A549 (cell line): ENCODE measurements at regions not wholly inside any gene's neighbourhood (a gene's known extent, or its start where the extent isn't known, plus 50 kb on each side); places are given as distances from the start of the nearest gene placed in this dataset.

Experiments
- ATAC-seq, 2 experiments: fragments of 200-7000 bp in 1 of 2; fragments of >200 bp in 1 of 2; cut with Nextera tagmentation in 1 of 2; cut with Tn5 transposase in 1 of 2; 3 replicates each; pipeline versions ENCODE4 v1.8.0 to v1.9.1; 2018 to 2020; ENCODE audit warnings: mild to moderate bottlenecking in 1 of 2, moderate library complexity in 1 of 2
- CTCF ChIA-PET: fragments of 300-600 bp; sonication (Branson Sonifier 250); formaldehyde crosslinking; extraction: SDS; loops from one replicate; lab custom pipeline; 2021; ENCODE audit warnings: antibody characterized with exemption, inconsistent platforms; lab: Yijun Ruan, JAX
- POLR2A ChIA-PET: fragments of 350-600 bp; formaldehyde crosslinking; extraction: SDS; loops from one replicate; lab custom pipeline; 2021; ENCODE audit warnings: antibody characterized with exemption, inconsistent platforms; lab: Yijun Ruan, JAX
- DNase-seq, 2 experiments: peaks; one replicate each; pipeline versions ENCODE4 v3.0.0 to v3.0.0-alpha.2; 2011 to 2016; ENCODE audit warnings: low read depth in 1 of 2, low spot score in 1 of 2
- FAIRE-seq: peaks from 2 replicates; lab custom pipeline; 2011; peaks lifted over from hg19 to GRCh38; lab: Jason Lieb, UNC
- H3K27ac ChIP-seq, 2 experiments: fragments of >200 bp; sonication (Bioruptor Twin); formaldehyde crosslinking; 3 replicates each; pipeline ENCODE4 v1.5.1; 2016 to 2017
- H3K4me1 ChIP-seq: fragments of >200 bp; sonication (Bioruptor Twin); formaldehyde crosslinking; 3 replicates; pipeline ENCODE4 v1.6.1; 2016
- H3K4me2 ChIP-seq: fragments of >200 bp; sonication (Bioruptor Twin); formaldehyde crosslinking; 3 replicates; pipeline ENCODE4 v1.6.1; 2016
- H3K4me3 ChIP-seq: fragments of >200 bp; sonication (Bioruptor Twin); formaldehyde crosslinking; 3 replicates; pipeline ENCODE4 v1.5.1; 2016
- H3K9me3 ChIP-seq: fragments of >200 bp; sonication (Bioruptor Twin); formaldehyde crosslinking; 3 replicates; pipeline ENCODE4 v1.6.1; 2016
- CBX2 ChIP-seq: fragments of 200-600 bp; sonication (generic); IDR thresholded peaks from 2 replicates; pipeline ENCODE4 v1.6.1; 2016; ENCODE audit warnings: low read depth, mild to moderate bottlenecking, borderline replicate concordance
- GATA3 ChIP-seq: IDR thresholded peaks from 2 replicates; pipeline ENCODE4 v1.6.1; 2012; ENCODE audit warnings: borderline replicate concordance
- HDAC2 ChIP-seq: fragments of 200-600 bp; sonication (generic); IDR thresholded peaks from 2 replicates; pipeline ENCODE4 v1.6.1; 2016
- HEYL ChIP-seq: fragments of 250-450 bp; sonication (Bioruptor Pico); IDR thresholded peaks from 2 replicates; pipeline ENCODE4 v1.8.0; 2021; ENCODE audit warnings: mild to moderate bottlenecking, moderate library complexity
- KDM1A ChIP-seq: fragments of 200-600 bp; sonication (generic); IDR thresholded peaks from 2 replicates; pipeline ENCODE4 v1.6.1; 2016; ENCODE audit warnings: low read depth, mild to moderate bottlenecking
- KDM5A ChIP-seq: fragments of 200-600 bp; sonication (generic); IDR thresholded peaks from 2 replicates; pipeline ENCODE4 v1.6.1; 2016; ENCODE audit warnings: antibody characterized with exemption, mild to moderate bottlenecking
- MAFK ChIP-seq: fragments of 450-650 bp; IDR thresholded peaks from 2 replicates; pipeline ENCODE4 v1.6.1; 2014; ENCODE audit not compliant: partially characterized antibody
- NR3C1 ChIP-seq: fragments of >200 bp; sonication (Bioruptor Twin); formaldehyde crosslinking; IDR thresholded peaks from 3 replicates; pipeline ENCODE4 v1.6.1; 2017
- RARB ChIP-seq: fragments of 250-450 bp; sonication (Bioruptor Pico); IDR thresholded peaks from 2 replicates; pipeline ENCODE4 v1.8.0; 2021; ENCODE audit warnings: mild to moderate bottlenecking, moderate library complexity
- RFX5 ChIP-seq: fragments of 450-650 bp; IDR thresholded peaks from 2 replicates; pipeline ENCODE4 v1.7.1; 2014; ENCODE audit warnings: antibody characterized with exemption, mild to moderate bottlenecking, moderate library complexity
- RNF2 ChIP-seq: fragments of 200-600 bp; sonication (generic); IDR thresholded peaks from 2 replicates; pipeline ENCODE4 v1.6.1; 2016; ENCODE audit warnings: low read depth, mild to moderate bottlenecking, antibody characterized with exemption, moderate library complexity, borderline replicate concordance
- SREBF2 ChIP-seq: fragments of 450-650 bp; IDR thresholded peaks from 2 replicates; pipeline ENCODE4 v1.6.1; 2014; ENCODE audit warnings: mild to moderate bottlenecking, moderate library complexity
- TP53 ChIP-seq: fragments of 250-450 bp; sonication (Bioruptor Pico); IDR thresholded peaks from 2 replicates; pipeline ENCODE4 v1.5.0; 2021; ENCODE audit warnings: mild to moderate bottlenecking, moderate library complexity
- WGBS: methylation state at CpG from one replicate; pipeline ENCODE4 v1.1.6; 2017; ENCODE audit errors: missing lambda C conversion rate; 5-methylcytosine and 5-hydroxymethylcytosine counted together
- TF ChIP-seq, protein P1 (sequence below): fragments of >200 bp; sonication (Bioruptor Twin); formaldehyde crosslinking; IDR thresholded peaks from 3 replicates; pipeline ENCODE4 v1.5.1; 2016
- TF ChIP-seq, protein P2 (sequence below): fragments of 250-450 bp; sonication (Bioruptor Pico); IDR thresholded peaks from 2 replicates; pipeline ENCODE4 v1.5.0; 2020; ENCODE audit warnings: low read depth, mild to moderate bottlenecking, moderate library complexity
- TF ChIP-seq, protein P3 (sequence below): fragments of >200 bp; sonication (Bioruptor Twin); formaldehyde crosslinking; IDR thresholded peaks from 2 replicates; pipeline ENCODE4 v1.6.1; 2016
- TF ChIP-seq, protein P4 (sequence below): fragments of >200 bp; sonication (Bioruptor Twin); formaldehyde crosslinking; IDR thresholded peaks from 3 replicates; pipeline ENCODE4 v1.6.1; 2016
- TF ChIP-seq, protein P5 (sequence below): IDR thresholded peaks from 2 replicates; pipeline ENCODE4 v1.6.1; 2012

DNA sequence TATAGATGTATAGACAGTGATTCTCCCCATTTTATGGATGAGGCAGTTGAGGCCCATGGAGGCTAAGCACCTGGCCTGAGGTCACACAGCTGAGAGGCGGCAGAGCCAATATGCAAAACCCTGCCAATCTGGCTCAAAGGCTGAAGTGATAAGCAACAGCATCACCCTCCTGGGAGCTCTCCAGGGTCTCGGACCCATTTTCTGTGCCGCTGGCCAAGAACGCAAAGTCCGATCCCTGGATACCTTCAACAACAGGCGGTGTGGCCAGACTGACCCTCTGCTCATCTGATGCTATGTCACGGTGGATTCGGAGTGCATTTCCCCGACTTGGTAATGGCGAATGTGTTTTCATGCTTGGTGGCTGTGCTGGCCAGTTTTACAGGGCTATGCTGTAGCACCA is 595.0 kb downstream of the TBC1D22A start:
- POLR2A ChIA-PET = no interaction called here
- TF ChIP-seq KDM1A = no peak
- TF ChIP-seq, protein P1, sequence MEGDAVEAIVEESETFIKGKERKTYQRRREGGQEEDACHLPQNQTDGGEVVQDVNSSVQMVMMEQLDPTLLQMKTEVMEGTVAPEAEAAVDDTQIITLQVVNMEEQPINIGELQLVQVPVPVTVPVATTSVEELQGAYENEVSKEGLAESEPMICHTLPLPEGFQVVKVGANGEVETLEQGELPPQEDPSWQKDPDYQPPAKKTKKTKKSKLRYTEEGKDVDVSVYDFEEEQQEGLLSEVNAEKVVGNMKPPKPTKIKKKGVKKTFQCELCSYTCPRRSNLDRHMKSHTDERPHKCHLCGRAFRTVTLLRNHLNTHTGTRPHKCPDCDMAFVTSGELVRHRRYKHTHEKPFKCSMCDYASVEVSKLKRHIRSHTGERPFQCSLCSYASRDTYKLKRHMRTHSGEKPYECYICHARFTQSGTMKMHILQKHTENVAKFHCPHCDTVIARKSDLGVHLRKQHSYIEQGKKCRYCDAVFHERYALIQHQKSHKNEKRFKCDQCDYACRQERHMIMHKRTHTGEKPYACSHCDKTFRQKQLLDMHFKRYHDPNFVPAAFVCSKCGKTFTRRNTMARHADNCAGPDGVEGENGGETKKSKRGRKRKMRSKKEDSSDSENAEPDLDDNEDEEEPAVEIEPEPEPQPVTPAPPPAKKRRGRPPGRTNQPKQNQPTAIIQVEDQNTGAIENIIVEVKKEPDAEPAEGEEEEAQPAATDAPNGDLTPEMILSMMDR = no peak
- TF ChIP-seq MAFK = no peak
- TF ChIP-seq HEYL (CRISPR knock-in tag) = no peak
- no peak for TF ChIP-seq RARB (CRISPR knock-in tag)
- no peak for TF ChIP-seq KDM5A
- TF ChIP-seq, protein P2, sequence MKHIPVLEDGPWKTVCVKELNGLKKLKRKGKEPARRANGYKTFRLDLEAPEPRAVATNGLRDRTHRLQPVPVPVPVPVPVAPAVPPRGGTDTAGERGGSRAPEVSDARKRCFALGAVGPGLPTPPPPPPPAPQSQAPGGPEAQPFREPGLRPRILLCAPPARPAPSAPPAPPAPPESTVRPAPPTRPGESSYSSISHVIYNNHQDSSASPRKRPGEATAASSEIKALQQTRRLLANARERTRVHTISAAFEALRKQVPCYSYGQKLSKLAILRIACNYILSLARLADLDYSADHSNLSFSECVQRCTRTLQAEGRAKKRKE (CRISPR knock-in tag) = no peak
- TF ChIP-seq, protein P3, sequence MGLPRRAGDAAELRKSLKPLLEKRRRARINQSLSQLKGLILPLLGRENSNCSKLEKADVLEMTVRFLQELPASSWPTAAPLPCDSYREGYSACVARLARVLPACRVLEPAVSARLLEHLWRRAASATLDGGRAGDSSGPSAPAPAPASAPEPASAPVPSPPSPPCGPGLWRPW = no peak
- no peak for TF ChIP-seq TP53
- TF ChIP-seq CBX2 = no peak
- TF ChIP-seq RFX5 = no peak
- Histone ChIP-seq H3K9me3 (peaks cover 8% of the 10 kb centered on the region; the same call in 2 of the 3 replicates), H3K4me2 (no peak overlapping the region), H3K4me1 (no peaks in the 10 kb centered on the region), H3K4me3 (no peak overlapping the region), H3K27ac (no peak overlapping the region)
- DNase-seq = no peak
- CTCF ChIA-PET = no interaction called here
- no peak for ATAC-seq
- FAIRE-seq = no peak
- 77% methylated on average over 10 of the region's 10 CpGs for WGBS

DNA sequence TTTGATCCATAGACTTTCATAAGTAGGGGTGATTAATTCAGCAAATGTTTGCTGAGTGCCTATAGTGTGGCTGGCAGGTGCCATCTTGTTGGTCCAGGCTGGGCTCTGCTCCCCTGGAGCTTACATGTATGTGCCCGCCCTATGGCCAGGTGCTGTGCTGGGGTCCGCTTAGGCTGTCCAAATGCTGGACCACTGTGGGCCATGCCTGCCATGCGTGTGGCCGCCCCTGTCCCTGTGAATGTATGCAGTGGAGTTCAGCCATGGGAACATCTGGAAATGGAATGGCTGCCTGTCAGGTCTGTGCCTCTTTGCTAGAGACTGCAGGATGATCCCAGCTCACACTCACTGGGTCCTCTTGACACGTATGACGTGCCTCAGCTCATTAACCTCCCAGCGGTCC is 594.6 kb downstream of the TBC1D22A start:
- ATAC-seq (no peak), DNase-seq (no peak)
- no peak overlapping the region for H3K4me2 ChIP-seq
- TF ChIP-seq, protein P1 = no peak
- TF ChIP-seq, protein P4, sequence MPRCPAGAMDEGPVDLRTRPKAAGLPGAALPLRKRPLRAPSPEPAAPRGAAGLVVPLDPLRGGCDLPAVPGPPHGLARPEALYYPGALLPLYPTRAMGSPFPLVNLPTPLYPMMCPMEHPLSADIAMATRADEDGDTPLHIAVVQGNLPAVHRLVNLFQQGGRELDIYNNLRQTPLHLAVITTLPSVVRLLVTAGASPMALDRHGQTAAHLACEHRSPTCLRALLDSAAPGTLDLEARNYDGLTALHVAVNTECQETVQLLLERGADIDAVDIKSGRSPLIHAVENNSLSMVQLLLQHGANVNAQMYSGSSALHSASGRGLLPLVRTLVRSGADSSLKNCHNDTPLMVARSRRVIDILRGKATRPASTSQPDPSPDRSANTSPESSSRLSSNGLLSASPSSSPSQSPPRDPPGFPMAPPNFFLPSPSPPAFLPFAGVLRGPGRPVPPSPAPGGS = no peak
- no peak for TF ChIP-seq SREBF2
- no peak for TF ChIP-seq GATA3
- no peak for TF ChIP-seq HDAC2
- TF ChIP-seq MAFK = no peak
- TF ChIP-seq NR3C1 = no peak
- TF ChIP-seq, protein P5, sequence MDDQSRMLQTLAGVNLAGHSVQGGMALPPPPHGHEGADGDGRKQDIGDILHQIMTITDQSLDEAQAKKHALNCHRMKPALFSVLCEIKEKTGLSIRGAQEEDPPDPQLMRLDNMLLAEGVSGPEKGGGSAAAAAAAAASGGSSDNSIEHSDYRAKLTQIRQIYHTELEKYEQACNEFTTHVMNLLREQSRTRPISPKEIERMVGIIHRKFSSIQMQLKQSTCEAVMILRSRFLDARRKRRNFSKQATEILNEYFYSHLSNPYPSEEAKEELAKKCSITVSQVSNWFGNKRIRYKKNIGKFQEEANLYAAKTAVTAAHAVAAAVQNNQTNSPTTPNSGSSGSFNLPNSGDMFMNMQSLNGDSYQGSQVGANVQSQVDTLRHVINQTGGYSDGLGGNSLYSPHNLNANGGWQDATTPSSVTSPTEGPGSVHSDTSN = no peak
- no peak for TF ChIP-seq RNF2
- TF ChIP-seq, all 56 proteins: peak for 0
- Histone ChIP-seq H3K4me3 (no peak overlapping the region), H3K27ac (no peak overlapping the region), H3K4me1 (no peaks in the 10 kb centered on the region), H3K9me3 (peaks cover 8% of the 10 kb centered on the region; the same call in 2 of the 3 replicates)
- POLR2A ChIA-PET = no interaction called here
- no peak for FAIRE-seq
- CTCF ChIA-PET = no interaction called here
- WGBS = 62% methylated on average over 3 of the region's 7 CpGs
